Vagina (tissue), 2 donors: ENCODE measurements at regions not wholly inside any gene's neighbourhood (a gene's known extent, or its start where the extent isn't known, plus 50 kb on each side); places are given as distances from the start of the nearest gene placed in this dataset.

ENCODE experiments used
- POLR2A ChIP-seq, 2 donors: fragments of 450-650 bp; IDR thresholded peaks; one replicate each; pipeline ENCODE4 v1.6.1; 2017; ENCODE audit warnings: antibody characterized with exemption in 2 of 2, mild to moderate bottlenecking in 2 of 2, moderate library complexity in 2 of 2
- POLR2AphosphoS5 ChIP-seq, 2 donors: sonication (generic); formaldehyde crosslinking; IDR thresholded peaks; one replicate each; pipeline ENCODE4 v1.9.0; 2017; ENCODE audit warnings: antibody characterized with exemption in 2 of 2, mild to moderate bottlenecking in 2 of 2, low read depth in 1 of 2; ENCODE audit not compliant: insufficient read depth in 1 of 2
- TF ChIP-seq, protein P1 (sequence below), 3 experiments: fragments of 450-650 bp in 2 of 3; fragments of 200-600 bp in 1 of 3; sonication (generic) in 1 of 3; IDR thresholded peaks; one replicate each; pipeline ENCODE4 v1.5.1; 2017 to 2019; ENCODE audit warnings: antibody characterized with exemption in 3 of 3, mild to moderate bottlenecking in 2 of 3, moderate library complexity in 2 of 3

DNA sequence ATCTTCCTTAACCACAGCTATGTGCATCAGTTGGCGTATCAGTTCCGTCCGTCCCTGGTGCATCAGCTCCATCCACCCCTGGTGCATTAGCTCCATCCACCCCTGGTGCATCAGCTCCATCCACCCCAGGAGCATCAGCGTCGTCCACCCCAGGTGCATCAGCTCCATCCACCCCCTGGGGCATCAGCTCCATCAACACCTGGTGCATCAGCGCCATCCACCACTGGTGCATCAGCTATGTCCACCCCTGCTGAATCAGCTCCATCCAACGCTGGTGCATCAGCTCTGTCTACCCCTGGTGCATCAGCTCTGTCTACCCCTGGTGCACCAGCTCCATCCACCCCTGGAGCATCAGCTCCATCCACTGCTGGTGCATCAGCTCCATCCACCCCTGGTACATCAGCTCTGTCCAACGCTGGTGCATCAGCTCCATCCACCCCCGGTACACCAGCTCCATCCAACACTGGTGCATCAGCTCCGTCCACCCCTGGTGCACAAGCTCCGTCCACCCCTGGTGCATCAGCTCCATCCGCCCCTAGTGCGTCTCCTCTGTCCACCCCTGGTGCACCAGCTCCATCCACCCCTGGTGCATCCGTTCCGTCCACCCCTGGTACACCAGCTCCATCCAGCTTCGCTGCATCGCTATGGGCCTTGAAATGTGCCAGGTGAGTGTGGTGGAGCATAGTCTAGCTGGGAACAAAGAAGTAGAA lies 106.6 kb upstream of the ZBTB40 start:
- TF ChIP-seq, protein P1, sequence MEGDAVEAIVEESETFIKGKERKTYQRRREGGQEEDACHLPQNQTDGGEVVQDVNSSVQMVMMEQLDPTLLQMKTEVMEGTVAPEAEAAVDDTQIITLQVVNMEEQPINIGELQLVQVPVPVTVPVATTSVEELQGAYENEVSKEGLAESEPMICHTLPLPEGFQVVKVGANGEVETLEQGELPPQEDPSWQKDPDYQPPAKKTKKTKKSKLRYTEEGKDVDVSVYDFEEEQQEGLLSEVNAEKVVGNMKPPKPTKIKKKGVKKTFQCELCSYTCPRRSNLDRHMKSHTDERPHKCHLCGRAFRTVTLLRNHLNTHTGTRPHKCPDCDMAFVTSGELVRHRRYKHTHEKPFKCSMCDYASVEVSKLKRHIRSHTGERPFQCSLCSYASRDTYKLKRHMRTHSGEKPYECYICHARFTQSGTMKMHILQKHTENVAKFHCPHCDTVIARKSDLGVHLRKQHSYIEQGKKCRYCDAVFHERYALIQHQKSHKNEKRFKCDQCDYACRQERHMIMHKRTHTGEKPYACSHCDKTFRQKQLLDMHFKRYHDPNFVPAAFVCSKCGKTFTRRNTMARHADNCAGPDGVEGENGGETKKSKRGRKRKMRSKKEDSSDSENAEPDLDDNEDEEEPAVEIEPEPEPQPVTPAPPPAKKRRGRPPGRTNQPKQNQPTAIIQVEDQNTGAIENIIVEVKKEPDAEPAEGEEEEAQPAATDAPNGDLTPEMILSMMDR (IDR thresholded peaks at IDR 0.05), result no peak
- TF ChIP-seq POLR2AphosphoS5 (IDR thresholded peaks at IDR 0.05; ENCODE audit: insufficient read depth in 1 of 2, low read depth in 1 of 2) (no peak), POLR2A (IDR thresholded peaks at IDR 0.05) (no peak)
